ENCODE measurements at regions not wholly inside any gene's neighbourhood (a gene's known extent, or its start where the extent isn't known, plus 50 kb on each side); places are given as distances from the start of the nearest gene placed in this dataset.

DNA sequence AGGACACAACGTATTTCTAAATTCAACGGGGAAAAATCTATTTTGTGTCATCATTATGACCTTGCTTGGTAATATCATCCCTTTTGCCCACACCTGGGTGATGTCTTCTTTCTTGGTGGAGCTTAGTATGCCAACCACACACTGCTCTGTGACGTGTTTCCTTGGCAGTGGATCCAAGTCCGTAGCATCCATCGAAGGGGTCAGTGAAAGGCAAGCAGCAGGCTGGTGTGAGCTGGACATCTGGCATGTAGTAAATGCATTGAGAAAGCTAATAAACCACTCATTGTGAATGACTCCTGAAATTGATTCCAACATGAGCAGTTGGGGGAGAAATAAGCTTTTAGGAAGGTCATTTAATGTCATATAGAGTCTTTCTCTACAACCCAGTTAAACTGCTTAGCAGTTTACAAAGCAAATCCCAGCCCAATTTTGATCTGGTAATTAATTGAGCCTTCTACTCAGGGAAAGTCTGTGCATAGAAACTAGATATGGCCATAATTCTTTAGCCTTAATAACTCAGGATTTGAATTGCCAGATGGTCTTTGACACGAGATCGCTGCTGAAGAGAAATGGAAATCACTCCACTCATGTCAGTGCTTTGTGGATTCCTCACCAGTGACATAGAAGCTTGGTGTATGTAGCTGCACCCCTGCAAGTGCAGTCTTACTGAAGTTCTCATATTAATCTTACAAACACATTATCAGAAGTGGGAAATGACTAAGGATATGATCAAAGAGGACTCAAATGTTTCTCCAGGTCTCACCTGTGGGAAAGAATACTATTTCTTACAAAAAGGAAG lies 494.8 kb downstream of the CMPK2 start:
- no peak for DNase-seq

DNA sequence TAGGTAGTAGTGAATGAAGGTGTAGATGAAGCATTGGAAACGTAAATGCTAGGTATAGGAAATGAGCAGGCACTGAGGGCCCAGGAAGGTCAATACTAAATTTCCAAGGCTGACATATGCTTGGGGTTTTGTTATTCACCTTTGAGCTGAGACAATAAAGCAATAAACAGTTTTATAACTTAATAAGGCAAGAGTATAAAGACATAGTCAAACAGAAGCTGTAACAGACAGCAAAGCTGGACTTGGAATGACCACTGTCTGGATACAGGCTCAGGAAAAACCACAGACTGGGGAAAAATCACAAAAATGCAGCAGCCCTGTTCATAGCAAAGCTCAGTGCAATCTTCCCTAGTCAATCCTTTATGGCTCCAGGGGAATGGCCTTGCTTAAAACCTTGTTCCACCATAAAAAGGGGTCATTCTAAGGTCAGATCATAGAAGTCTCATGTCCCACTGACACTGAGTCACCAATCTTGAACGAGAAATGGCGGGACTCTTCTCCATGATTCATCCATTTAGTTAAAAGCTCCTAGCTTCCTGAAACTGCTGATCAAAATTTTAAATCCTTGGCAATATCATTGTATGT lies 493.3 kb downstream of the CMPK2 start:
- DNase-seq, result no peak

DNA sequence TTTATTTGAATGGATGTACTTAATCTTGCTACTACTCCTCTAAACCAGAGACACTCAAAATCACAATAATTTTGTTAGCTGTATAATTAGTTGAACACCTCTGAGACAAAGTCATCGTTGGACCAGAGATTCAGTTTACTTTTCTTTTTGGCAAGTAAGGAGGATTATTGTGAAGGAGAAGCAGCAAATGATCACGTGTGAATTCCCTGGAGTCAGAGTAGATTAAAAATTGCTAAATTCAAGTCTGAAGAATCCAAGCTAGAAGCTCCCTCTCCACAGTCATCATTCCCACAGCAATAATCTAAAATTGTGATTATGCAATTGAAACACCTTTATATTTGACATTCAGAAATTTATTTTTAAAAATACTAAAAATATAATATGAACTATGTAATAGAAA lies 484.4 kb downstream of the CMPK2 start:
- DNase-seq, result no peak

DNA sequence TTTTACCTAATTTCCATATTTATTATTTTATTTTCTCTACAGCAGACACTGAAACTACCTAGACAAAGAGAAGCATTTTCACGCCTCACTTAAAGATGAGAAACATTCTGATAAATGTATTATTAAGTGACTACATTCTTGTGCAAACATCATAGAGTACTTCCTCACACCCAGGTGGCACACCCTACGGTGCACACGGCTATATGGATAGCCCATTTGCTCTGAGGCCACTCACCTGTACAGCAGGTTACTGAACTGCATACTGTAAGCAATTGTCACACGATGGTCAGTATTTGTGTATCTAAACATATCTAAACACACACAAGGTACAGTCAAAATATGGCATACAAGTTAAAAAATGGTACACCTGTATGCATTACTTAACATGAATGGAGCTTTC lies 481.4 kb downstream of the CMPK2 start:
- DNase-seq, result no peak

DNA sequence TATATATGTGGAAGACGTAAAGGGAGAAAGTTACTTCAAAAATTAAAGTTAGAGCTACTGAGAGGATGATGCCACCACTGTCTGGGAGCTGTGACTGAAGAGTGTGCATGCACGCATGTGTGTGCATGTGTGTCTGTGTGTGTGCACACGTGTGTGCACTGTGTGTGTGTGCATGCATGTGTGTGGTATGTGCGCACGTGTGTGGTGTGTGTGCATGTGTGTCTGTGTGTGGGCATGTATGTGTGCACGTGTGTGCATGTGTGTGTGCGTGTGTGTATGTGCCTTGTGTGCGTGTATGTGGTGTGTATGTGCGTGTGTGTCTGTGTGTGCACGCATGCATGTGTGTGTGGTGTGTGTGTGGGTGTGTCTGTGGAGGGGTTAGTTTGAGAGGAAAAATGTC lies 473.4 kb downstream of the CMPK2 start:
- no peak for DNase-seq

DNA sequence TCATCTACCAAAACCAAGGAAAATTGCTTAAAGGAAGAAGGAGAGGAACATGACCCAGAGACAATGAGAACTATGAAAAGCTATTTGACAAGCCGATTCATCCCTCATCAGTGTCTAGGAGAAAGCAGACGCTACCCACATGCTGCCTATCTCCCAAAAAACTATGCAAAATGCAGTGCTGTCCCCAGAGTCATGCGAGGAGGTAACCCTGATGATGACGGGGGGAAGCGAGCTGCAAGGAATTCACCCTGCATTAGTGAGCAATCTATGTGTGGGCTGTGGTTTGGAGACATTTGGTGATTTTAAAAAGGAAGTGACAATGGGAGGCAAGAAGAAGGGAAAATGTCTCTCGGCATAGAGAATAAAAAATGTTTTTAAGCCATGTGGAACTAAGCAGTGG lies 472.7 kb downstream of the CMPK2 start:
- DNase-seq, result no peak

DNA sequence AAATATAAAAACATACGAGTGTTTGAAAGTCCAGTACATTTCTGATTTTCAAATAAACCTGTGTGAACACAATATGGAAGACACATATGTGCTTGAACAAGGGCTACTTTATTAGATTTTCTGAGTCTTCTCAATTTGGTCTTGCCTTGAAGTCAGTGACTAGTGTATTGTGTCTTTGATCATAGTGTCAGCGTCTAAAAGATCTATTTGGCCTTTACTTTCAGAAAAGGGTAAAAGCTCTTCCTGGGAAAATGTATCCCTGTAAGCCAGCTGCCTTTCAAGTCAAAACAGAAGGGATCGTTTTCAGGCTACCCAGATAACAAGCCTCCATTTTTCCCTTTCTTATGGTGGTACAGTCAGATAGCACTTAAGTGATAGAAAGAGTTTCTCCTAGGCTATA lies 471.9 kb downstream of the CMPK2 start:
- DNase-seq, result no peak

DNA sequence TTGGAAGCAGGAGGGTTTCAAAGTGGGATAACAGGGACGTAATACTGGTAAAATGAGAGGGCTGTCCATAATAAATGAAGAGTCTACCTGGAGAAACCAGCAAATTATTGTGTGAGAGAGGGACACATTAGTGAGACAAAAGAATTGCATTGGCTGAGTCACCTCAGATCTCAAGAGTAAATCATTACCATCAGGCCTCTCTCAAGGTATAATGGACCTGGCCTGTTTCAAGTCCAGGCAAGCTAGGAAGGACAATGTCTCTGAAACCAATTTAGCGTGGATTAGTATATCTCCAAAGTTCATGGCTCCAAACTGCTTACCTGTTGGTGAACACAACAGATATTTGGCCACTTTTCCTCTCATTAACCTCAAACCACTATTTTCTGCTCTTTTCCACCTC lies 471.4 kb downstream of the CMPK2 start:
- no peak for DNase-seq

DNA sequence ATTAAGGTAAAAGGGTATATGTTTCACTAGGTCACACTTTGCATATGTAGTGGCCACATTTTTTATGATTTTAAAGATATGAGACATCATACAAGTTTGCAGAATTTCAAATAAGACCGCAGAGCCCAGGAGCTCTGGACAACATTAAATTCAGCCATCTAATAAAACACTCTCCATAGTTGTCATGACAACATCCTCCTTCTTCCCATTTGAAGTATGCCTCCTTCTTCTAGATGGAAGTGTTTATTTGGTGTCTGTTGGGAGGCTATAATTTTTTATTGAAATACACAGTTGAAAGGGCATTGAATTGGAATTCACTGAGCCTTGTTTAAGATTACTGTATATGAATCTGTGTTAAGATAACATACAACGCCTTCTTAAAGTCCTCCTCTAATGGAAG lies 467.3 kb downstream of the CMPK2 start:
- no peak for DNase-seq

DNA sequence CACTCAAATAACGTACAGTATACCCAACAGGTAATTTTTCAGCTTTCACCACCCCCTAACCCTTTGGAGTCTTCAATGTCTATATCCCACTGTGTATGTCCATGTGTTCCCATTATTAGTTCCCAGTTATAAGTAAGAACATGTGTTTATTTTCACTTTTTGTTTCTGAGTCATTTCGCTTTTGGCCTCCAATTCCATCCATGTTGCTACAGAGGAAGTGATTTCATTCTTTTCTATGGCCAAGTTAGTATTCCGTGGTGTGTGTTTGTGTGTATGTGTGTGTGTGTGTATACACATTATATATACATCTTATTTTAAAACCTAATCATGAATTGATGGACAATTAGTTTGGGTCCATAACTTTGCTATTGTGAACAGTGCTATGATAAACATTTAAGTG lies 464.4 kb downstream of the CMPK2 start:
- DNase-seq, result no peak

DNA sequence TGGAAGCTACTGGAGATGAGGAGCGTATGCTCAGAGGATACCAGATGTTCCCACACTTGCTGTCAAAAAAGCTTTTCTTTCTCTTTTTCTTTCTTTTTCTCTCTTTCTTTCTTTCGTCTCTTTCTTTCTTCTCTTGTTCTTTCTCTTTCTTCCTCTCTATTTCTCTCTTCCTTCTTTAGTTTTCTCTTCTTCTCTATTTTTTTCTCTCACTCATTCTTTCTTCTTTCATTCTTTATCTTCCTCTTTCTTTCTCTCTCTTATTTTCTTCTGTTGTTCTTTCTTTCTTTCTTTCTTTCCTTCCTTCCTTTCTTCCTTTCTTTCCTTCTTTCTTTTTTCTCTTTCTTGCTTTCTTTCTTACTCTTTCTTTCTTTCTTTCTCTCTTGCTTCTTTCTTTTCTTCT lies 457.6 kb downstream of the CMPK2 start:
- no peak for DNase-seq

DNA sequence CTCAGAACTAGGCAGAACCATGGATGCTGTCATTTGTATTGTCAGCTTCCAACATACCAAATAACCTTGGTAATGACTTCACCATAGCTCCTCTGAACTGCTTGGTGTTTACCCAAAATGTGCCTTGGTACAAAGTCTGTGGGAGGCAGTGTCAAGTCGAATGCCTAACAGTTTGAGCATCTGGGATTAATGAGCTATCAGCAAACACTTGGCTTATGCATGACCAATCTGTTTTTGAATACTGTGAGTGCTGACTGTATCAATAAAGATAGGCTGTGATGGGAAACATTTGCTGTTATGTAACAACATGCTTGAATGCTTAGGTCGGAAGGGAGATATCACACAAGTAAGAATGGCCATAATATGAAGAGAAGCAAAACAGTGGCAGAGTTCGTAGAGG lies 455.4 kb downstream of the CMPK2 start:
- DNase-seq, result peak; percentile 1

DNA sequence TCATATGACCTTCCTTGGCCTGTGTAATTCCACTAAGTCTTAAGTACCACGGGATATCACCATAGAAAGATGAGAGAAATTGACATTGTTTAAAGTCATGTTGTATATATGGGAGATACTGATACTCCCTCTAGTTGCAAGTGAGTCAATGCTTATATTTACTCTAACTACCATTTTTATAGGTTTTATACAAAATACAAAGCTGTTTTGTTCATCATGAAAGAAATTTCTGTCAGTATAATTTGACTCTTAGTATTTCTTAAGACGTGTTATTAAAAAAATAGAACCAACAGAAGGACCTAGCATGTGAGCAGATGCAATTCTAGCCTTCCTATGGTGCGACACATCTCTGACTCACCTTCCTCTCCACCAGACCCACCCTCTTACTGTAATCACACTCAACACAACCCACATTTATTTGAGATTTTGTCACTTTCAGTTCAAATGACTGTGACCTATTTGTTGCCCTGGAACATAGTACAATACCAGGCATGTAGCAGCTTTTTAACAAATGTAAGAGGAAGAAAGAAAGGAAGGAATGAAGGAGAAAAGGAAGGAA lies 453.1 kb downstream of the CMPK2 start:
- DNase-seq, result no peak

DNA sequence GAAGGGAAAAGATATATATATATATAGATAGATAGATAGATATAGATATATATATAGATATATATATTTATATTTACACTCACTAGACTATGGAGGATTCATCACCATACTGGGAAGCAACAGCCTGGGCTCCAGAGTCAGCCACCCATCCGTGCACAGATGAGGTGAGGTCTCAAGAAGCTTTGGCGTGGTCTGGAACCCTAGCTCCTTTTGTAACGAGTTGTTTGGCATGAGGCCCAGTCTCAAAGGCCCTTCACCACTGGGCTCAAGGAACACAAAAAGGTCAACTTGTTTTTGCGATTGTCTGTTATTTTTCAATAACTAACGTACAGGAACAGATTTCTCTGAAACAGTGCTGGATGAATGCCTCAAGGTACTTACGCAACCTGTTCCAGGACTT lies 448.7 kb downstream of the CMPK2 start:
- DNase-seq, result no peak

DNA sequence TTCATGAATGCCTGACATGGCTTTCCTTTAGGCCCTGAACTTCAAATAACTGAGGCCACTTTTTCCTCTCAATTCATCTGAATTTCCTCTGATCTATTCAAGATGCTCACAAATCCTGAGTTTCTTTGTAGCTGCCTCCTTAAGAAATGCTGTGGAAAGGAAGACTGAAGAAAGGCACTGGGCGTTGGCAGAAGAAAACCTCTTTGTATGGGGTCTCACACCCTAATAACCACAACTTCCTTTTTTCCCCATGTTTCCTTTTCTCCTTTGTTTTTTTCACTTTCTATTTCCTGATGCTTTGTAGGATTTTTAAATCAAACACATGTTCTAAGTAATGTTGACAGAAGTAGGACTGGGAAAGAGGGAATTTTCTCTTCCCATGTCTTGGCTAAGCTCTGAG lies 447.4 kb downstream of the CMPK2 start:
- no peak for DNase-seq

DNA sequence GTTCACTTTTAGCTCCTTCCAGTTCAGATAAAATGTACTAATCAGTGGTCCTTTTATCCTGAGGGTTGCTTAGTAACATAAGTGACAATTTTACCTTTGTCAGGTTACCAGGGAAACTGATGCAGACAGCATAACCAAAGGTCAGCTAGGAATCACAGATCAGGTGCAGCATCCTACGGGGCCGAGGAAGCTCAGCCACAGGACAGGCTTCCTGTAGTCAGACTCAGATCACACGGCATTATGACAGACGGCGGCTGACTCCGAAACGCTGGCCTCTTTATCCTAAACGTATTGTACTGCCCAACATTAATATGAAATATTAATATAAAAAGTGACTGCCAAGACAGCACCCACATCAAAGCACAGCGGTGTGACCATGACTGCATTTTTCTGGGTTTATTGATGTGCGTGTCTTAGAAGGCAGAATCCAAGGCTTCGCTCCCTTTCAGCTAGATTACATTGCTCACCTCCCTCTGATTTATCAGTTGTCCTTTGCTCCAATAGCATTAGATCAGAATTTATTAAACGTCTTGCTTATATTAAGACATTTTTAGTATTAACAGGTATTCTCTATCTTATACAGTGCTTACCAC lies 444.5 kb downstream of the CMPK2 start:
- no peak for DNase-seq

DNA sequence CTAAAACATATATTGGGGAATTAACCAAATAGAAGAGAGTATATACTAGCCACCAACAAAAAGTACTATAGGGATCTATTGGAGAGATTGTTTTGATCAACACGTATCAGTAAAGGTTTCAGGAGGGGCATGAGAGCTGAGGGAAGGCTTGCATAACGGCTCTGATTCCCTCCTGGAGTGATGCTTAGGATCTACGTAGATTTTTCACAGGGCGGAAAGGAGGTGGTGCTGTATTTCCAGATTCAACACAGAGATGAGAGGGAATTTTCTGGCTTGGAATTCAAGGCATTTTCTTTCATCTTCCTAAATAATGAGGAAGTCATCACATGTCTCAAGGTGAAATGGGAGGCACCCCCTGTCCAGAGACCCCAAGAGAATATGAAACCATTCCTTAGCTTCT lies 443.8 kb downstream of the CMPK2 start:
- no peak for DNase-seq

DNA sequence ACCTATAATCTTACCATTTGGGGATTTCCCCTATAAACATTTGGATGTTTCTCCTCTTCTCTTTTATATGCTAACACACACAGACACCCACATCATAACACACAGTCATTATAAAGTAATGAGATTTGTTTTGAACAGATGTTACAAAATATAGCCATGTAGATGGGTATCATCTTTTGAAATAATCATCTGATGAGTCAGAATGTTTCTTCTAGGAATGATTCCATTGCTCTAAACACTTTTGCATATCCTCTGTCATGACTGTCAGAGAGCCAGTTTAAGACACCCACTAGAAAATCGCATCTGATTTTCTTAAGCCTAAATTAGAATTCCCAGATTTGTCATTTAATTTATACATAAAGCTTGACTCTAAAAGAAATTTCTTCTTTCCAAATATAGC lies 442.6 kb downstream of the CMPK2 start:
- no peak for DNase-seq

DNA sequence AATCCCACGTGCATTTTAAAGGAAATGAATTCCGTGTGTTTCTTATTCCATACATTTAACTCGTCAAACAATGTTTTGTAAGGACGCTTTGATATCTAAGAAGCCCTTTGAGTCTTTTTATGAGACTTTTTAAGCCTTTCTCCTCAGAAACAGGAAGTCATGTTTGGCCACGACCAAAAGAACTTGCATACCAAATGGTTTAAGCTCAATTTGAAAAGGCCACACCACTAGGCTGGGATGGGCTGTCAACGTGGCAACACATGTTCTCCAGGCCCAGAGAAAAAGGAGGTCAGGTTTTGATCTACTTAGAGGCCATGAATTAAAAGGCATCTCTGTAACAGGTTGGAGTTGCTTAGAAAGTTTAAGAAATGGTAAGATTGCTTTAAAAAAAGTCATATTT lies 441.8 kb downstream of the CMPK2 start:
- DNase-seq, result no peak

DNA sequence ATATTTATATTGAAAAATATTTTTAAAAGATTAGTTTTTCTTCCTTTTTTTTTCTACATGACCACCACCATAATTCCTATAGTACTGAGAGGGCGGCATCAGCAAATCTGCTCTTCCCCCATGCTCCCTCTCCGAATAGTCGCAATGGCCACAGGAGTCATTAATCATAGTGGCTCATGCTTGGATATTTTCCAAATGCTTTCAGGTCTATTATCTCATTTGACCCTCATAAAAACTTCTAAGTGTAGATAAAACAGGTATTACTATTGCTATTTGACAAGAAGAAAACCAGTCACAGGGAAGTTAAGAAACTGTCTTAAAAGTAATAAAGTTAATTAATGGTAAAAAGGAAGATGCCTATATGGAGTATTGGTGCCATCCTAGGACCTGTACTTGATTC lies 440.7 kb downstream of the CMPK2 start:
- no peak for DNase-seq

DNA sequence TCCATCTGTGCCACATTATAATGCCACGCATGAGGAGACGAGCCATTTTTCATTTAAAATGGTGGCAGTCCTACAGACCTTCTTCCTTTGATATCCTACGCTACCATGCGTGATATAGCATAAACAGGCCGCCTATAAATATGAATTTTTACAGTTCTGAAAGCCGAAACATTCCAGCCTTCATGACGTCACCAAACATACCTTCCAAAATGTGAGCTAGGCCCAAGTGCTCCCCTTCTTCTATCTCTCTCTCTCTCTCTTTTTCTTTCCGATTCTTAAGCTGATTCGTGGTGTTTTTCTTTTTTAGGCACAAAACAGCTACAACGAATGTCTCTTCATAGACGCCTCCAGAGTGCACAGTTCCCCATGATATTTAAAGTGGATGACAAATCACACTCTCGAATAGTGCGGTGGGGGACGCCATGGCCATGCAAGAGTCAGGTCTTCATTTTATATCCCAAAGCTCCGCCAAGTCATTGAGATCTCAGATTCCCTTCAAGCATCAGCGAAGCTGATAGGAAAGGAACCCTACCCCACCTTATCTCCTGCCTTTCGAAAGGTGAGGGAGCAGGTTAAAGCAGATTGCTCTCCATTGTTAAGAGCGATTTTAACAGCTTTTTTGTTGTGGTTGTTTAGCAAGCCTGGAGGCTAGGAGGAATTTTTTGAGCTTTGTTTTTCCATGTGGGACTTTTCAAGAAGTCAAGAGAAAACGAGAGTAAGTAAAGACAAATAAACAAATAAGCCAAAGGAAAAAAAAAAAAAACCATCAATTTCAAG lies 436.3 kb downstream of the CMPK2 start:
- DNase-seq, result no peak

DNA sequence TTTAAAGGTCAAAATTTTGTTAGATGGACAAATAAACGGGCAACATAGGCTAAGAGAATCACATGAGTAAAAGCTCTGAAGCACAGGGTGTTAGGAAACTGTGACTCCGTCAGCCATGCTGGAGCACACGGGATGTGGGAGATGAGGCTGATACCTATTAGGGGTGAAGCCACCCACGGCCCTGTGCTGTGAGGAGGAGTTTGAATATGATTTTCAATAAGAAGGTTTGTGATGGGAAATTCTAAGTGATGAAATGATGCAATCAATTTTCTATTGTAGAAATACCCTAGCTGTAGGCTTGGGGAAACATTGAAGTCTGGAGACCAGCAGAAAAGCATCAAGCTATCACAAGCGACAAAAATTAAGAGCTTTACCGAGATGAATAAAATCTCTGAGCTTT lies 431.3 kb downstream of the CMPK2 start:
- DNase-seq, result no peak

DNA sequence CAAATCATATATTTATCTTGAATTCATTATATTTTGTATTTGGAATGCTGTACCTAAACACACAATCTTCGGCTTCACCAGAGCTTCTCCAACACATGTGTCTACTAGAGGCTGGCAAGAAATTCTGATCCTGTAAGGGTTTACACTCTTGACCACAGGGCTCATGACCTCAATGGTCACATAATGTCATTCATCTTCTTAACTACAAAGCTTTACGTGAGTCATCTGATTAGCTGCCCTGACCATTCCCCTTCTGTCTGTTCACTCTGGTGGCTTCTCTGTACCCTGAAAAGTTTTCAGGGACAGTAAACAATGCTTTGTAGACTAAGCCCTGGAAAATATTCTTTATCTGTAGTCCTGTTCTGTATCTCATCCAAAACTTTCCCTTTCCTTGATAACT lies 423.9 kb downstream of the CMPK2 start:
- no peak for DNase-seq
